ENCODE measurements at regions not wholly inside any gene's neighbourhood (a gene's known extent, or its start where the extent isn't known, plus 50 kb on each side); places are given as distances from the start of the nearest gene placed in this dataset.
"Not testable (repeated sequence)": the region's sequence is repeated elsewhere in the genome, so short reads cannot be mapped to it uniquely, and the experiment has no call there.

GRCh38 chr16:29286161-29286560, 120.3 kb downstream of the NPIPB11 start:
- DNase-seq, result peak in 1 of 10 donors; percentile 51
- intact Hi-C loops (cut with DNase I), result not testable (repeated sequence)

- DNase-seq, result peak in 2 of 10 donors; percentile 49 to 76
Measured at GRCh38 chr16:29285151-29285885, 121.2 kb downstream of the NPIPB11 start.

GRCh38 chr16:29284723-29285122, 121.8 kb downstream of the NPIPB11 start:
- DNase-seq, result peak in 1 of 10 donors; percentile 2
- intact Hi-C loops (cut with DNase I), result not testable (repeated sequence)

More at GRCh38 chr16:29285151-29285885, 121.2 kb downstream of the NPIPB11 start:
- intact Hi-C loops (cut with DNase I), result not testable (repeated sequence)

GRCh38 chr16:29284159-29284558, 122.4 kb downstream of the NPIPB11 start:
- DNase-seq; intact Hi-C loops (cut with DNase I): not testable (repeated sequence)

- DNase-seq, result peak in 1 of 10 donors; percentile 4
- intact Hi-C loops (cut with DNase I), result not testable (repeated sequence)
Measured at GRCh38 chr16:29278097-29278871, 128.2 kb downstream of the NPIPB11 start.

- intact Hi-C loops (cut with DNase I); DNase-seq: not testable (repeated sequence)
Measured at GRCh38 chr16:29276446-29276845, 130.1 kb downstream of the NPIPB11 start.

- peak in 1 of 10 donors; percentile 4 for DNase-seq
- intact Hi-C loops (cut with DNase I), result not testable (repeated sequence)
Measured at GRCh38 chr16:29274055-29275035, 132.2 kb downstream of the NPIPB11 start.

- intact Hi-C loops (cut with DNase I), result not testable (repeated sequence)
- DNase-seq, result peak in 1 of 10 donors; percentile 9
Measured at GRCh38 chr16:29273298-29274054, 133.0 kb downstream of the NPIPB11 start.

GRCh38 chr16:29271721-29272675, 134.5 kb downstream of the NPIPB11 start:
- peak in 1 of 10 donors; percentile 62 for DNase-seq
- intact Hi-C loops (cut with DNase I), result not testable (repeated sequence)

- intact Hi-C loops (cut with DNase I); DNase-seq: not testable (repeated sequence)
Measured at GRCh38 chr16:29270923-29271322, 135.6 kb downstream of the NPIPB11 start.

GRCh38 chr16:29270033-29270432, 136.5 kb downstream of the NPIPB11 start:
- intact Hi-C loops (cut with DNase I); DNase-seq: not testable (repeated sequence)

- intact Hi-C loops (cut with DNase I), result not testable (repeated sequence)
- DNase-seq, result peak in 1 of 10 donors; percentile 14
Measured at GRCh38 chr16:29269192-29269811, 137.2 kb downstream of the NPIPB11 start.

- intact Hi-C loops (cut with DNase I), result not testable (repeated sequence)
- peak in 1 of 10 donors; percentile 42 for DNase-seq
Measured at GRCh38 chr16:29268785-29269191, 137.7 kb downstream of the NPIPB11 start.

- DNase-seq, result peak in 1 of 10 donors; percentile 59
- intact Hi-C loops (cut with DNase I), result not testable (repeated sequence)
Measured at GRCh38 chr16:29268348-29268747, 138.2 kb downstream of the NPIPB11 start.

GRCh38 chr16:29267891-29268290, 138.6 kb downstream of the NPIPB11 start:
- peak in 1 of 10 donors; percentile 19 for DNase-seq
- intact Hi-C loops (cut with DNase I), result not testable (repeated sequence)

- peak in 1 of 10 donors; percentile 19 for DNase-seq
- intact Hi-C loops (cut with DNase I), result not testable (repeated sequence)
Measured at GRCh38 chr16:29267055-29267619, 139.4 kb downstream of the NPIPB11 start.

GRCh38 chr16:29266612-29267011, 139.9 kb downstream of the NPIPB11 start:
- intact Hi-C loops (cut with DNase I), result not testable (repeated sequence)
- peak in 1 of 10 donors; percentile 12 for DNase-seq

Measured in posterior cingulate gyrus (tissue), 11 donors.